Keratinocyte (primary cell): ENCODE measurements at regions not wholly inside any gene's neighbourhood (a gene's known extent, or its start where the extent isn't known, plus 50 kb on each side); places are given as distances from the start of the nearest gene placed in this dataset.

ENCODE experiments used
- DNase-seq: peaks from one replicate; pipeline ENCODE4 v3.0.0-alpha.2; 2011; ENCODE audit warnings: low read depth, missing footprints, low spot score
- FAIRE-seq: peaks from 2 replicates; lab custom pipeline; 2011; peaks lifted over from hg19 to GRCh38; lab: Jason Lieb, UNC
- H2AFZ ChIP-seq: 2 replicates; pipeline ENCODE4 v1.6.0; 2012; ENCODE audit warnings: low read length, control low read depth, inconsistent platforms; ENCODE audit not compliant: control insufficient read depth
- H3K27ac ChIP-seq: 2 replicates; pipeline ENCODE4 v1.5.1; 2011; ENCODE audit warnings: low read length; ENCODE audit not compliant: control insufficient read depth, insufficient read depth
- H3K27me3 ChIP-seq: 3 replicates; pipeline ENCODE4 v1.6.0; 2011; ENCODE audit warnings: low read length; ENCODE audit not compliant: control insufficient read depth, insufficient read depth; ENCODE audit errors: extremely low read depth
- H3K36me3 ChIP-seq, 2 experiments: 2 replicates in 1 of 2; 3 replicates in 1 of 2; pipeline ENCODE4 v1.5.1; 2011; ENCODE audit warnings: low read length in 2 of 2, mild to moderate bottlenecking in 1 of 2; ENCODE audit not compliant: control insufficient read depth in 2 of 2, insufficient read depth in 2 of 2; ENCODE audit errors: extremely low read depth in 1 of 2
- H3K4me1 ChIP-seq: 3 replicates; pipeline ENCODE4 v1.5.1; 2011; ENCODE audit warnings: low read length; ENCODE audit not compliant: control insufficient read depth, insufficient read depth; ENCODE audit errors: extremely low read depth
- H3K4me2 ChIP-seq: 3 replicates; pipeline ENCODE4 v1.6.0; 2011; ENCODE audit warnings: low read depth, low read length; ENCODE audit not compliant: control insufficient read depth, insufficient read depth; ENCODE audit errors: extremely low read depth
- H3K4me3 ChIP-seq, 3 experiments: fragments of 200-600 bp in 1 of 3; sonication (generic) in 1 of 3; 2 replicates in 2 of 3; 3 replicates in 1 of 3; pipeline ENCODE4 v1.5.1; 2011 to 2016; ENCODE audit warnings: low read length in 3 of 3, mild to moderate bottlenecking in 3 of 3, control low read depth in 2 of 3, inconsistent platforms in 1 of 3, low read depth in 1 of 3, mixed read lengths in 1 of 3, mixed run types in 1 of 3, moderate library complexity in 1 of 3; ENCODE audit not compliant: control insufficient read depth in 2 of 3, insufficient read depth in 2 of 3; ENCODE audit errors: extremely low read depth in 1 of 3
- H3K79me2 ChIP-seq: 2 replicates; pipeline ENCODE4 v1.6.0; 2012; ENCODE audit warnings: low read length; ENCODE audit not compliant: control insufficient read depth, insufficient read depth
- H3K9ac ChIP-seq: 3 replicates; pipeline ENCODE4 v1.6.0; 2011; ENCODE audit warnings: low read length; ENCODE audit not compliant: control insufficient read depth, insufficient read depth; ENCODE audit errors: extremely low read depth
- H3K9me1 ChIP-seq: 3 replicates; pipeline ENCODE4 v1.6.0; 2011; ENCODE audit warnings: low read length; ENCODE audit not compliant: control insufficient read depth, insufficient read depth; ENCODE audit errors: extremely low read depth
- H3K9me3 ChIP-seq: 2 replicates; pipeline ENCODE4 v1.5.1; 2012; ENCODE audit warnings: low read depth, low read length; ENCODE audit not compliant: control insufficient read depth
- H4K20me1 ChIP-seq: 3 replicates; pipeline ENCODE4 v1.6.0; 2011; ENCODE audit warnings: low read length; ENCODE audit not compliant: control insufficient read depth, insufficient read depth; ENCODE audit errors: extremely low read depth
- CTCF ChIP-seq, 3 experiments: IDR thresholded peaks in 1 of 3; conservative IDR thresholded peaks in 1 of 3; optimal IDR thresholded peaks in 1 of 3; 2 replicates in 2 of 3; 3 replicates in 1 of 3; pipeline versions ENCODE3 to v1.5.1; 2011; ENCODE audit warnings: low read length in 3 of 3, mild to moderate bottlenecking in 3 of 3, moderate library complexity in 2 of 3, control low read depth in 1 of 3, inconsistent platforms in 1 of 3; ENCODE audit not compliant: insufficient read depth in 2 of 3; ENCODE audit errors: extremely low read depth in 1 of 3
- EZH2 ChIP-seq: IDR thresholded peaks from one replicate; pipeline ENCODE4 v1.6.1; 2012; ENCODE audit warnings: inconsistent platforms, mild to moderate bottlenecking, low read length, moderate library complexity
- dilution Hi-C: fragments of 300-500 bp; cut with MboI; formaldehyde crosslinking; loops from one replicate; pipeline ENCODE4 v1.7.0; 2020; ENCODE audit warnings: low sequenced_read_pairs; ENCODE audit not compliant: extremely low pct_ligation_motif_present

GRCh38 chr4:42235304-42236021 lies 83.0 kb upstream of the BEND4 start:
- no peaks in the 10 kb centered on the region for H3K4me1 ChIP-seq
- H3K27me3 ChIP-seq = no peaks in the 10 kb centered on the region
- no peaks in the 10 kb centered on the region for H3K9me3 ChIP-seq
- dilution Hi-C loops = no loop called here
- H2AFZ ChIP-seq = no peak overlapping the region
- H3K27ac ChIP-seq = no peak overlapping the region
- H3K4me2 ChIP-seq = no peak overlapping the region
- no peak for FAIRE-seq
- TF ChIP-seq EZH2 (no peak), CTCF (optimal IDR thresholded peaks at IDR 0.05 in 1 of 3, IDR thresholded peaks at IDR 0.05 in 1 of 3, conservative IDR thresholded peaks at IDR 0.05 in 1 of 3; ENCODE audit: extremely low read depth in 1 of 3, insufficient read depth in 2 of 3, low read length in 3 of 3) (no peak)
- H3K79me2 ChIP-seq = no peaks in the 10 kb centered on the region
- H4K20me1 ChIP-seq = no peaks in the 10 kb centered on the region
- no peaks in the 10 kb centered on the region for H3K9me1 ChIP-seq
- no peak for DNase-seq
- no peak overlapping the region for H3K4me3 ChIP-seq
- H3K36me3 ChIP-seq = no peaks in the 10 kb centered on the region
- H3K9ac ChIP-seq = no peak overlapping the region

- no peaks in the 10 kb centered on the region for H3K79me2 ChIP-seq
- no peaks in the 10 kb centered on the region for H4K20me1 ChIP-seq
- dilution Hi-C loops = no loop called here
- no peaks in the 10 kb centered on the region for H3K36me3 ChIP-seq
- TF ChIP-seq EZH2 (no peak), CTCF (optimal IDR thresholded peaks at IDR 0.05 in 1 of 3, IDR thresholded peaks at IDR 0.05 in 1 of 3, conservative IDR thresholded peaks at IDR 0.05 in 1 of 3; ENCODE audit: extremely low read depth in 1 of 3, insufficient read depth in 2 of 3, low read length in 3 of 3) (no peak)
- no peak overlapping the region for H3K27ac ChIP-seq
- H3K9ac ChIP-seq = no peak overlapping the region
- H3K9me3 ChIP-seq = no peaks in the 10 kb centered on the region
- FAIRE-seq (no peak), DNase-seq (no peak)
- H3K9me1 ChIP-seq = no peaks in the 10 kb centered on the region
- H3K27me3 ChIP-seq = no peaks in the 10 kb centered on the region
- no peak overlapping the region for H3K4me3 ChIP-seq
- H3K4me1 ChIP-seq = no peaks in the 10 kb centered on the region
- H3K4me2 ChIP-seq = no peak overlapping the region
- no peak overlapping the region for H2AFZ ChIP-seq
Measured at GRCh38 chr4:42237010-42237409, 84.6 kb upstream of the BEND4 start.
